ENCODE measurements at regions not wholly inside any gene's neighbourhood (a gene's known extent, or its start where the extent isn't known, plus 50 kb on each side); places are given as distances from the start of the nearest gene placed in this dataset.

DNA sequence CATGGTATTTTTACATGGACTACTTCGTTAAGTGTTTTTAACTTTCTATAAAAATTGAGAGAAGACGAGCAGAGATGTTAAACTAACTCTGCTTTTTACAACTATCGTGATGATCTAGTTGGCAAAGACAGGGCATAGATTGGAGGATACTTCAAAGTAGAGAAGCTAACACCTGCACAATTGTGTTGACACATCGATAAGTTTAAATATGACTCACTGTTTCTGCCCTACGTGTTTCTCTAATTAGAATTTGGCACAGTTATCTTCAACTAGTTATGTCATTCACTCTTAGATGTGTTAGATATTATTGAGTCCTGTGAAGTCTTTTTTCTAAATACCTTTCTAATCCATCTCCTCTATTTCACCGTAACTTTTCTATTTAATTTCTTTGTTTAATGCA lies 68.5 kb upstream of the FERD3L start:
- TF ChIP-seq, protein P1, sequence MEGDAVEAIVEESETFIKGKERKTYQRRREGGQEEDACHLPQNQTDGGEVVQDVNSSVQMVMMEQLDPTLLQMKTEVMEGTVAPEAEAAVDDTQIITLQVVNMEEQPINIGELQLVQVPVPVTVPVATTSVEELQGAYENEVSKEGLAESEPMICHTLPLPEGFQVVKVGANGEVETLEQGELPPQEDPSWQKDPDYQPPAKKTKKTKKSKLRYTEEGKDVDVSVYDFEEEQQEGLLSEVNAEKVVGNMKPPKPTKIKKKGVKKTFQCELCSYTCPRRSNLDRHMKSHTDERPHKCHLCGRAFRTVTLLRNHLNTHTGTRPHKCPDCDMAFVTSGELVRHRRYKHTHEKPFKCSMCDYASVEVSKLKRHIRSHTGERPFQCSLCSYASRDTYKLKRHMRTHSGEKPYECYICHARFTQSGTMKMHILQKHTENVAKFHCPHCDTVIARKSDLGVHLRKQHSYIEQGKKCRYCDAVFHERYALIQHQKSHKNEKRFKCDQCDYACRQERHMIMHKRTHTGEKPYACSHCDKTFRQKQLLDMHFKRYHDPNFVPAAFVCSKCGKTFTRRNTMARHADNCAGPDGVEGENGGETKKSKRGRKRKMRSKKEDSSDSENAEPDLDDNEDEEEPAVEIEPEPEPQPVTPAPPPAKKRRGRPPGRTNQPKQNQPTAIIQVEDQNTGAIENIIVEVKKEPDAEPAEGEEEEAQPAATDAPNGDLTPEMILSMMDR (IDR thresholded peaks at IDR 0.05; ENCODE audit: unreplicated experiment in 3 of 3): no peak

GRCh38 chr7:19210893-19211413 lies 65.7 kb upstream of the FERD3L start:
- Mint-ChIP-seq H3K4me1 (peaks cover 10% of the 10 kb centered on the region), H3K4me3 (no peak overlapping the region), H3K36me3 (ENCODE audit: low read depth) (no peaks in the 10 kb centered on the region), H3K27ac (no peak overlapping the region), H3K9me3 (no peaks in the 10 kb centered on the region), H3K27me3 (ENCODE audit: low read depth) (no peaks in the 10 kb centered on the region)
- TF ChIP-seq, protein P1 (IDR thresholded peaks at IDR 0.05; ENCODE audit: unreplicated experiment in 3 of 3): no peak

More for the DNA sequence above, 68.5 kb upstream of the FERD3L start:
- Mint-ChIP-seq H3K9me3 (peaks cover 3% of the 10 kb centered on the region), H3K36me3 (ENCODE audit: low read depth) (no peaks in the 10 kb centered on the region), H3K4me1 (peaks cover 10% of the 10 kb centered on the region), H3K27me3 (ENCODE audit: low read depth) (no peaks in the 10 kb centered on the region), H3K27ac (no peak overlapping the region), H3K4me3 (no peak overlapping the region)

GRCh38 chr7:19209166-19209696 lies 64.0 kb upstream of the FERD3L start:
- no peak overlapping the region for H3K4me3 Mint-ChIP-seq
- H3K9me3 Mint-ChIP-seq: no peaks in the 10 kb centered on the region
- H3K27ac Mint-ChIP-seq: no peak overlapping the region
- no peaks in the 10 kb centered on the region for H3K36me3 Mint-ChIP-seq (ENCODE audit: low read depth)
- peaks cover 5% of the 10 kb centered on the region for H3K4me1 Mint-ChIP-seq
- TF ChIP-seq, protein P1 (IDR thresholded peaks at IDR 0.05; ENCODE audit: unreplicated experiment in 3 of 3): no peak
- H3K27me3 Mint-ChIP-seq (ENCODE audit: low read depth): no peaks in the 10 kb centered on the region

- Mint-ChIP-seq H3K27me3 (ENCODE audit: low read depth) (no peaks in the 10 kb centered on the region), H3K36me3 (ENCODE audit: low read depth) (no peaks in the 10 kb centered on the region), H3K4me3 (no peak overlapping the region), H3K9me3 (no peaks in the 10 kb centered on the region), H3K27ac (no peak overlapping the region), H3K4me1 (peaks cover 11% of the 10 kb centered on the region)
- TF ChIP-seq, protein P1 (IDR thresholded peaks at IDR 0.05; ENCODE audit: unreplicated experiment in 3 of 3): no peak
Measured at GRCh38 chr7:19206721-19207120, 61.5 kb upstream of the FERD3L start.

- Mint-ChIP-seq H3K9me3 (no peaks in the 10 kb centered on the region), H3K27ac (no peak overlapping the region), H3K27me3 (ENCODE audit: low read depth) (no peaks in the 10 kb centered on the region), H3K4me1 (peaks cover 6% of the 10 kb centered on the region), H3K4me3 (no peak overlapping the region), H3K36me3 (ENCODE audit: low read depth) (no peaks in the 10 kb centered on the region)
- TF ChIP-seq, protein P1 (IDR thresholded peaks at IDR 0.05; ENCODE audit: unreplicated experiment in 3 of 3): no peak
Measured at GRCh38 chr7:19203686-19204085, 58.5 kb upstream of the FERD3L start.

GRCh38 chr7:19202599-19202998 lies 57.4 kb upstream of the FERD3L start:
- Mint-ChIP-seq H3K4me3 (no peak overlapping the region), H3K9me3 (no peaks in the 10 kb centered on the region), H3K36me3 (ENCODE audit: low read depth) (no peaks in the 10 kb centered on the region), H3K27me3 (ENCODE audit: low read depth) (no peaks in the 10 kb centered on the region), H3K4me1 (peaks cover 6% of the 10 kb centered on the region), H3K27ac (peak overlapping the region in 1 of 3 experiments; percentile 8)
- TF ChIP-seq, protein P1 (IDR thresholded peaks at IDR 0.05; ENCODE audit: unreplicated experiment in 3 of 3): no peak
